ENCODE measurements at regions not wholly inside any gene's neighbourhood (a gene's known extent, or its start where the extent isn't known, plus 50 kb on each side); places are given as distances from the start of the nearest gene placed in this dataset.
"Not testable (repeated sequence)": the region's sequence is repeated elsewhere in the genome, so short reads cannot be mapped to it uniquely, and the experiment has no call there.

- no peak for DNase-seq
Measured at GRCh38 chr3:40756500-40756899, 231.7 kb downstream of the ZNF621 start.

GRCh38 chr3:40762771-40763170, 238.0 kb downstream of the ZNF621 start:
- DNase-seq, result not testable (repeated sequence)

- DNase-seq, result no peak
Measured at GRCh38 chr3:40763807-40764206, 239.0 kb downstream of the ZNF621 start.

- no peak for DNase-seq
Measured at GRCh38 chr3:40764747-40765146, 240.0 kb downstream of the ZNF621 start.

- no peak for DNase-seq
Measured at GRCh38 chr3:40765884-40766283, 241.1 kb downstream of the ZNF621 start.

- no peak for DNase-seq
Measured at GRCh38 chr3:40766396-40766795, 241.6 kb downstream of the ZNF621 start.

GRCh38 chr3:40768046-40768445, 243.3 kb downstream of the ZNF621 start:
- DNase-seq, result no peak

- DNase-seq, result no peak
Measured at GRCh38 chr3:40768536-40768935, 243.8 kb downstream of the ZNF621 start.

GRCh38 chr3:40770061-40770460, 245.3 kb downstream of the ZNF621 start:
- DNase-seq, result no peak

GRCh38 chr3:40771112-40771511, 246.4 kb downstream of the ZNF621 start:
- DNase-seq, result no peak

GRCh38 chr3:40779039-40779438, 254.3 kb downstream of the ZNF621 start:
- DNase-seq, result no peak

- DNase-seq, result no peak
Measured at GRCh38 chr3:40780291-40780924, 255.6 kb downstream of the ZNF621 start.

GRCh38 chr3:40780925-40781406, 256.2 kb downstream of the ZNF621 start:
- no peak for DNase-seq

GRCh38 chr3:40782111-40782721, 257.5 kb downstream of the ZNF621 start:
- DNase-seq, result no peak

GRCh38 chr3:40790746-40791145, 266.0 kb downstream of the ZNF621 start:
- DNase-seq, result no peak

GRCh38 chr3:40793730-40794129, 269.0 kb downstream of the ZNF621 start:
- DNase-seq, result no peak

- DNase-seq, result no peak
Measured at GRCh38 chr3:40800343-40800742, 275.6 kb downstream of the ZNF621 start.

- no peak for DNase-seq
Measured at GRCh38 chr3:40801284-40801741, 276.6 kb downstream of the ZNF621 start.

- DNase-seq, result no peak
Measured at GRCh38 chr3:40803311-40803710, 278.6 kb downstream of the ZNF621 start.

- no peak for DNase-seq
Measured at GRCh38 chr3:40805456-40805855, 280.7 kb downstream of the ZNF621 start.

- no peak for DNase-seq
Measured at GRCh38 chr3:40810813-40811212, 286.1 kb downstream of the ZNF621 start.

GRCh38 chr3:40817017-40817416, 292.3 kb downstream of the ZNF621 start:
- DNase-seq, result no peak

- DNase-seq, result no peak
Measured at GRCh38 chr3:40821315-40821714, 296.6 kb downstream of the ZNF621 start.

GRCh38 chr3:40827226-40827625, 302.5 kb downstream of the ZNF621 start:
- DNase-seq, result no peak
